ENCODE measurements at regions not wholly inside any gene's neighbourhood (a gene's known extent, or its start where the extent isn't known, plus 50 kb on each side); places are given as distances from the start of the nearest gene placed in this dataset.
A peak's percentile ranks its signal among the peaks of the same experiment; 100 is the strongest.
"Not testable (repeated sequence)": the region's sequence is repeated elsewhere in the genome, so short reads cannot be mapped to it uniquely, and the experiment has no call there.

DNA sequence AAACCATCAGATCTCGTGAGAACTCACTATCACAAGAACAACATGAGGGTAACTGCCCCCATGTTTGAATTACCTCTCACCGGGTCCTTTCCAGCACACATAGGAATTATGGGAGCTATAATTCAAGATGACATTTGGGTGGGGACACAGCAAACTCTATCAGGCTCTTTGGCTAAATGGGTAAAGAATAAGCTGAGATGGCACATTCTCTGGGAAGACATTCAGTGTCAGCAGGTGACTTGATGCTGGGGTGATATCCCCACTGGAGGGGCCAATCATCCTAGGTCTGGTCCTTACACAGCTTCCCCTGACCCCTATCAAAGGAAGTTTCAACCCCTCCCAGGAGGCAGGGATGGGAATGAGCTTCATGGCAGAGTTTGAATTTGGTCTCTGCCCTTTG, 664.0 kb upstream of the EEF2KMT start:
- no peak for DNase-seq (ENCODE audit: low spot score)

DNA sequence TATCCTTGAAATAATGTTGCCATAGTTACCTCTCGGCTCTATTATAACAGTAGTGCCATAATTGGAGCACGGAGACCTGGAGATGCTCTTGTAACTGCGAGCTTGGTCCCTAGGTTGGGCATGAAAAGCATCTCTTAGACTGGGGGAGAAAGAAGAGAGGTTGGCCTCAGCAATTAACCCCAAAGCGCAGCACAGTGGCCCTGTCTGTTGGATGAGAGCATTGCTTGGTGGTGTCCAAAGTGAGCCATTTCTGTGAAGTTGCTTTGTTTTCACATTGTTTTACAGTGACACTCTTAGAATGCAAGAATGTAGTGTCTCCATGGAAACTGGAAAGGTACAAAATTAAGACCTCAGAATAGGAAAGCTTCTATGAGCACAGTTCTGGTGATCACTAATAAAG, 660.7 kb upstream of the EEF2KMT start:
- no peak for DNase-seq (ENCODE audit: low spot score)

DNA sequence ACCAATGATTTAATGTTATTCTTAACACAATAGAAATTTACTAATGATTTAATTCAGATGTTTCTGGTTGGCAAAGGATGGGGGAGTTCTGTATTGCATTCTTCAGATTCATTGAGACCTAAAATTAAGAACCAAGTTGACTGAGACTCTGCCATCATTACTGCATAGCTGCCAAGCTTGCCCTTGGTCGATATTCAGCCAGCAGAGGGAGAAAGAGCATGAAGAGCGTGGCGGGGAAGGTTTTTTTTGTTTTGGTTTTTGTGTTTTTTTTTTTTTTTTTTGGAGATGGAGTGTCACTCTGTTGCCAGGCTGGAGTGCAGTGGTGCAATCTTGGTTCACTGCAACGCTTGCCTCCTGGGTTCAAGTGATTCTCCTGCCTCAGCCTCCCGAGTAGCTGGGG, 659.4 kb upstream of the EEF2KMT start:
- no peak for DNase-seq (ENCODE audit: low spot score)

DNA sequence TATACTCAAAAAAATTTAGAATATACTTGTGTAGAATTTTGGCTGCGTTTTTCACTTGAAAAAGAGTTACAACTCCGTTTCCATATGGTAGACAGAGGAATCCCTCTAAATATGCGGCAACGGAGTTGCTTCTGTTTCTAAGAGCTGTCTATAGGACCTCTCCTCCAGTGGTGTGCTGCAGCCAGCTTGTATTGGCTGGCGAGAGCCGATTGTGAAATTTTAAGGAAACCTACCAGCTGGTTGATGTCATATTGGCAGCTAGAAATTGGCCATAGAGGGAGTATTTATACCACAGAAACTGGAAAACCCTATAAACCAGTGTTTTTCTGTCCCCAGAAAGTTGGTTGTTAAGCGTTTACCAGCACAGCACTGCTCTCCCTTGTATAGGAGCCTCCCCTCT, 655.8 kb upstream of the EEF2KMT start:
- no peak for DNase-seq (ENCODE audit: low spot score)

DNA sequence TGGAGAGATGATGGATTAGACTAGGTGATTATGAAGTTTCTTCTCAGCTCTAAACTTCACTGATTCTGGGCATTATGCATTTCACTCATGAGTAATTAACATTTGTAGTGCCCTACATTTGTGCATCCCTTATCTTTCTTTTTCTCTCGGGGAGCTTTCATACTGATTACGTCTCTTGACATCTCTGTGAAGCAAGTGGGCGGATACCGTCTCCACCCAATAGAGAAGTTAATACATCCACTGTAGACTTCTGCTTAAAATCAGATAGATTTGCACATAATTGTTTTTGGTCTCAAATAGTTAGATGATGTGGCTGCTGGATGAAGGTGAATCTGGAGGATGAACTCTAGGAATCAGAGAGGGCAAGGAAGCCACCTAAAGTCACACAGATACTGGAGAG, 653.6 kb upstream of the EEF2KMT start:
- DNase-seq (ENCODE audit: low spot score): no peak

DNA sequence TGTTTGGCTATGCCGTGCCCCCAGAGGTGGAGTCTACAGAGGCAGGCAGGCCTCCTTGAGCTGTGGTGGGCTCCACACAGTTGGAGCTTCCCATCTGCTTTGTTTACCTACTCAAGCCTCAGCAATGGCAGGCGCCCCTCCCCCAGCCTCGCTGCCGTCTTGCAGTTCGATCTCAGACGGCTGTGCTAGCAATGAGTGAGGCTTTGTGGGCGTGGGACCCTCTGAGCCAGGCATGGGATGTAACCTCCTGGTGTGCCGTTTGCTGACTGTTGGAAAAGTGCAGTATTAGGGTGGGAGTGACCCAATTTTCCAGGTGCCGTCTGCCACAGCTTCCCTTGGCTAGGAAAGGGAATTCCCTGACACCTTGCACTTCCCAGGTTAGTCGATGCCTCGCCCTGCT, 652.8 kb upstream of the EEF2KMT start:
- DNase-seq (ENCODE audit: low spot score): not testable (repeated sequence)

DNA sequence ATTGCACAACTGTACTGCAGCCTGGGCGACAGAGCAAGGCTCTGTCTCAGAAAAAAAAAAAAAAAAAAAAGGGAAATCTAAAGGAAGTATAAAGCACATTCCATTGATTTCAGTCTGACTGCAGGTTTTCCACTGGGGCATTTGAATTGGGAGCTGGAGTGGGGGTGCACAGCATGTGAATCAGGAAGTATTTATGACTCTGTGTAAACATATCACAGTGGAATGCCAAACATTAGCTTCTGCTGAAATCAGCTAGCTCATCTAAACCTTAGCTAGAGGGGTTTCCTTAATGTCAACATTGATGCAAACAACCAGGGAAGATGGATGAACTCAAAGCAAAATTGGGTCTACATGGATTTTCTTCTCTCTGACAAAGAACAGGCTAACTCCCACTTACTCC, 641.0 kb upstream of the EEF2KMT start:
- no peak for DNase-seq (ENCODE audit: low spot score)

DNA sequence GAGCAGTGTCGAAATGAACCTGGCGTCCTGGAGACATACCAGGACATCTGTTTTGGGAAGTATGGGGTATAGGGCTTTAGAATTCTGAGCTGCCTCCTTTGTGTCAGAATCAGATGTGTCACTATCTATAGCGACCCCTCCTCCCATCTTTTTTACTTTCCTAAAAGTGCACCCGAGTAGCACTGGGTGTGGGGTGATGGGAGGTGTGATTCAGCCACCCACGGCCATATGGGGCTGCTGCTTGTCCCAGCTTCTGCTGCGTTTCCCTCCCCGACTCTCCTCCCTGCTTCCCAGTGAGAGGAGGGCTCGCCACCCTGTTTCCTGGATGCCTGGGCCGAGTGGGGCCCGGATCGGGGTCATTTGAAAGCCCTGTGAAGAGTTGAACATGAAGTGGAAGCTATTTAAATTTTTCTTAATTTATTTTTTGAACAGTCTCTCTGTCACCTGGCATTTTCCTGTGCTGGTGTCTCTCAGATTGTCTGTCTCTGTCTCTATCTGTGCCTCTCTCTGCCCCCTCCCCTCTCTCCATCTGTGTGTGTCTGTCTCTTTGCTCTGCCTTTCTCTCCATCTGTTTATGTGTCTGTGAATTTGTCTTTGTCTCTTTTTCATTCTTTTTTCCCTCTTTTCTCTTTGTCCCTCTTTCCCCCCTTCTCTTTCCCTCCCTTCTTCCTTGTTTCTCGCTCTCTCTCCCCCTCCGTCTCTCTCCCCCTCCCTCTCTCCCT, 638.8 kb upstream of the EEF2KMT start:
- DNase-seq (ENCODE audit: low spot score): no peak

DNA sequence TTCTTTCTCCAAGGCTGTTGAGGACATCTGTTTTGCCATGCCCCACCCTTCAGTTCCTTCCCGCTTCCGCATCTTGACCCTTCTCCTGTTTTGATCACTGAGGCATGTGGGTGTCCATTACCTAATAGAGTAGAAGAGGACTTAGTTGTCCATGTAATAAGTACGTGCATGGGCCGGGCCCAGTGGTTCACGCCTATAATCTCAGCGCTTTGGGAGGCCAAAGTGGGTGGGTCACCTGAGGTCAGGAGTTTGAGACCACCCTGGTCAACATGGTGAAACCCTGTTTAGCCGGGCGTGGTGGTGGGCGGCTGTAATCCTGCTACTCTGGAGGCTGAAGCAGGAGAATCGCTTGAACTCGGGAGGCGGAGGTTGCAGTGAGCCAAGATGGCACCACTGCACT, 637.8 kb upstream of the EEF2KMT start:
- no peak for DNase-seq (ENCODE audit: low spot score)

DNA sequence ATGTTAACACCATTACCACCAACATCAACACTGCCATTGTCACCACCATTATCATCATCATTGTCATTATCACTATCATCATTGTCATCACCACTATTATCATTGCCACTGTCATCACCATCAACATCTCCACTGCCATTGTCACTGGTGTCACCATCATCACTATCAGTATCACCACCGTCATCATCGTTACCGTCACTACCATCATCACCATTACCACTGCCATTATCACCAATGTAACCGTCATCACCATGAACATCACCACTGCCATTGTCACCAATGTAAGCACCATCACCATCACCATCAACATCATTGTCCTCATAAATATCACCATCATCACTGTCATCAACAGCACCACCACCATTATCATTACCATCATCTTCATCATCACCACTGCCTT, 633.2 kb upstream of the EEF2KMT start:
- DNase-seq (ENCODE audit: low spot score): no peak

DNA sequence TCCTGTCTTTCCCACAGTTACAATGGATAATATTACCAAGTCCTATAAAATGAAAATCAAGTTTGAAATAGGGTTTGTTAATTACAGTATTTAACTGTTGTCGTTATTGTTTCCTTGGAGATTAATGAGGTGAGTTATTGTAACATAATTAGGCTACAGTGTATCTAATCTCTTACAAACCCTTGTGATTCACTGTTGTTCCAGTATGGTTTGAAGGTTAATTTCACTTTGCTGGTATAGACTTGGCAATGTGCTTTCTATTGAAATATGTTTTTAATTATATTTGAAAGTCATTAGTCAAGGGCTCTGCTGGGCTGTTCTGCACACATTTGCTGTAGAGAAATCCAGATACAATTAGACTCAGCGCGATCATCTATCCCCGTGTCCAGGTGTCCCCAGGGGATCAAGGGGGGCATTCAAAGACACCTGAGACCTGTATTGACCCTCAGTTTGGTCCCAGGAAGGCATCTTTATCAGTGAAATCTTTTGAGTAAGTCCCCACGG, 624.6 kb upstream of the EEF2KMT start:
- DNase-seq (ENCODE audit: low spot score): no peak

DNA sequence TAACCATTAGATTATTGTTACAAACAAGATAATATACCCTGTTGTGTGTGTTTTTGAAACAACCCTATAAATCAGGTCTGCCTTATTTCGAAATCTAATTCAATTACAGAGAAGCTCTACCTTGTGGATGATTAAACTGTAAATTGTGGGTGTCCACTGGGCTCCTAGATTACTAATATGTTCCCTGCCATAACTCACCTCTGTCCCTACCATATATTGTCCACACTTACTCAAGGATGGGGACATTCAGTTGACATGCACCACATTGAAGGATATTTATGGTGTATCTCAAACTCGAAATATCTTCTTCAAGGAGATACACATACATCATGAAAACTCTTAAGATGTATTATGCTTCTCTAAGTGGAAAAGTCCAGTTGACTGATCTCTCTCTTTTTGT, 617.6 kb upstream of the EEF2KMT start:
- no peak for DNase-seq (ENCODE audit: low spot score)

DNA sequence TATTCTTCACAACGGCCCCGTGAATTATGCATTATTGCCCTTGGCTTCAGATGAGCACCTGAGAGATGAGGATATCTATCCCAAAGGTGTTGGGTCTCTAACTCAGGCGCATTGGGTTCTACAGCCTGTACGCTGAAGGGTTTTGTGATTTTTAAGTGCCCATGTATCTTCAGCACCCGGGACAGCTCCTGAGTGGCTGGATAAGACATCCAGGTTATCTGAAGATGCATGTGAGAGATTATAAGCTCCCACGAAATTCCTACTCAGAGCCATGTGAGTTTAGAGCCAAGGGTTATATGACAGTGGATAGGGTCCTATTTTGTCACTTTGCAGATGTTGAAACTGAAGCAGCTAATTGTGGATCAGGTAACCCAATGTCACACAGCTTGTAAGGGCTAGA, 612.3 kb upstream of the EEF2KMT start:
- peak; percentile 64 for DNase-seq (ENCODE audit: low spot score)

DNA sequence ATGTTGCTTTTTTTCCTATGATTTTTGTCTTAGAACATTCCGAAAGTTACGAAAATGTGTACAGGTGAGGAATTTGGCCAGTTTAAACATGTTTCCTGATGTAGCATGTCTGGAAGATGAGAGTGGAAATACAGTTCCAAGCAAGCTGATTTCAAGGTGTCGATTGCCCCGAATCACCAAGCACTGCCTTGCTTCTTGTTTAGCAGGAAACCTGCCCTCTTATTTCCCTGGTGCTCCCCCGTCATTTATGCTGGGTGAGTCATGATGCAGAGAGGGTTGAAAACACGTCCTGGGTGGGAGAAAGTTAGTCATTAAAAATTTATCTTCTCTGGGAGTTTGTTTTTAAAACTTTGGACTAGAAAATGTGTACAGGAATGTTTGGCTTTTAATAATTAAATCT, 608.6 kb upstream of the EEF2KMT start:
- no peak for DNase-seq (ENCODE audit: low spot score)

DNA sequence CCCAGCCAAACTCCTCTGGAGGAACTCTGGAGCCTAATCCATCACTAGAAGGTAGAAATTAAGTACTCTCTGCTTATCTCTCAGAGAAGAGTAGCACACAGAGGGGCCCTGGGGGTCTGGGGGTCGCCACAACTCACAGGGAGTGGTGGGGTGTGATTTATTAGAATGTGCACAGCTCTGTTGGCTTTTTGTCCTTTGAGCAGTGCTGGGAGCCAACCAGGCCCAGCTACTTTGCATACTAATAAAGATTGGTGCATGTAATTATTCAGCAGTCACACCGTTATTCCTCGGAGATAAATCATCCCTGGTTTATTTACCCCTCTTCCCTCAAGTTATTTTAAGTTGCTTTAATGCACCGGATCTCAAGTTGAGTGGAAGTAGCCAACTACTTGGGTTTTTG, 606.7 kb upstream of the EEF2KMT start:
- DNase-seq (ENCODE audit: low spot score): no peak

DNA sequence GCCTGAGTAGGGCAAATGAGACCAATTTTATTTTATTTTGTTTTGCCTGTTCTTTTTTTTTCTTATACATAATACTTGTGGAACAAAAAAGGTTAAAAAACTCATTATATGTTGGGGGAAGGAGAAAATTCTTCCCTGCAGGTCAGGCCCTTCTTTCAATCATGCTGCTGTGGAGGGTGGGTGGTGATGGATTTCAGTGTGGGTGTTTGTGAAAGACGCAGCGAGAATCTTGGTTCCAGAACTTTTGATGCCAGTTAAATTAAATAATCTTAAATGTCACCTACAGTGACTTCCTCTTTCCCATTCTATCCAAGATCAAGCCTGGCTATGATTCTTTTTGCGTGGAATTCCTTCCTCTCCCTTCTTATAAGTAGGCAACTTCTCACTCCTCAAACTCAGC, 595.8 kb upstream of the EEF2KMT start:
- no peak for DNase-seq (ENCODE audit: low spot score)

DNA sequence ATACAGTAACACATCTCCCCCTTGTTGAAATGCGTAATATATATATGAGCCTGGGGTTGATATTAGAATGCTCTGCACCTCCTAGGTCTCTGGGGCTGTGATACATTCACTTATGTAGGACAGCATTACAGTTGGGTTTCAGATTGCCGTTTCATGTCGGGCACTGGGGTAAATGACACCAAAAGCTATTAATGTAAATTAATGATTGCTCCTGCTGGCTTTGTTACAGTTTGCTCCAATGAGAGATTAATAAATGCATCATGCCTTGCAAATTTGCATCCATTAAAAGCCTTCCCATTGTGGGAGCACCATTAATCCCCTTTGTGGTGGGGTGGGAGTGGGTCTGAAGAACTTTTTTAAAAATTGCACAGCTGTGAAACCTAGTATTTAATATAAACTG, 584.4 kb upstream of the EEF2KMT start:
- no peak for DNase-seq (ENCODE audit: low spot score)

DNA sequence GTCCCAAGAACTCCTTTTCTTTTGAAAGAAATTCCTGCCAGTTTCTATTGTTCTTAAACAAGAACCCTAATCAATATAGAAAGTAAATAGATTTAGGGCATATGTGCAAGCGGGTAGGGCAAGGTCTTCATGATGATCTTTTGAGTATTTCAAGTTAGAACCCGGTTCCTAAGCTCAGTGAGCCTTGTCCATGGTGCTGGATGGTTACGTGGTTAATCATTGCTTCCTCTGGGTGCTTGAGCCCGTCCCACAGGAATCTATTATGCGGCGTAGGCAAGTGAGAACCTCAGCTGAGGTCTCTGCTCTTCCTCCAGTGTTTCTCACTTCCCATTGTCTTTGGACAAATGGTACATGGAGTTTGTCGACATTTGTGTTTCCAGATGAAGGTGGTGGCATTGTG, 580.8 kb upstream of the EEF2KMT start:
- DNase-seq (ENCODE audit: low spot score): peak; percentile 53

DNA sequence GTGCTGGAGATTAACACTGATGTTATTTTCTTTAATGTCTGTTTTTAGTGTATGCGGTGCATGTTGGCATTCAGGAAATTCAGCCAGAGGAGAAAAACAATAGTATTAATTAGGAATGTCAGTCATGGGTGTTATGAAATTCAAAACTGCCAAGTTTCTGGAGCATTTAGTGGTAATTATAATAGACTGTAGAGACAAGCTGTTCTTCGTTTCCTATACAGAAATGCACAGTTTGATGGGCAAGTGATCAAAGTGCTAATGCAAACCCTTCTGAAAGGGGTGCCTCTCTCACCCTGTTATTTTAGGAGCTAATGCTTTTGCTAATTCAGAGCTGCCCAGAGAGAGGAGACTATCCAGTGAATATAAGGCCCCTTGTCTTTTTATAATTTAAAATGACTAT, 573.8 kb upstream of the EEF2KMT start:
- no peak for DNase-seq (ENCODE audit: low spot score)

DNA sequence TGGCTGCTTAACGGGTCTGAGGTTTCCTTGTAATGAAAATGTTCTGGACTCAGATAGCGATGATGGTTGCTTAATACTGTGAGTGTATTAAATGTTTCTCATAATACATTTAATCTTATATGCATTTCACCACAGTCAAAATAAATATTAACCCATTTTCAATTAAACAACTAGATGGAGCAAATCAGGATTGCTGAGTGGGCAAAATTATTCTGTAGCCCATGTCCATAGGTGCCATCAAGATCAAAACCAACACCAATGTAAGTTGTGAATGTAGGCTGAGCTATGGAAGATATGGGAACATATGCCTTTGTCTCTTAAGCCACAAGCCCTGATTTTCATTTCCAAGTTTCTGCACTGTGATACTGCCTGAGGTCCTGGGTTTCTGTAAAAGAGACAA, 572.6 kb upstream of the EEF2KMT start:
- DNase-seq (ENCODE audit: low spot score): no peak

DNA sequence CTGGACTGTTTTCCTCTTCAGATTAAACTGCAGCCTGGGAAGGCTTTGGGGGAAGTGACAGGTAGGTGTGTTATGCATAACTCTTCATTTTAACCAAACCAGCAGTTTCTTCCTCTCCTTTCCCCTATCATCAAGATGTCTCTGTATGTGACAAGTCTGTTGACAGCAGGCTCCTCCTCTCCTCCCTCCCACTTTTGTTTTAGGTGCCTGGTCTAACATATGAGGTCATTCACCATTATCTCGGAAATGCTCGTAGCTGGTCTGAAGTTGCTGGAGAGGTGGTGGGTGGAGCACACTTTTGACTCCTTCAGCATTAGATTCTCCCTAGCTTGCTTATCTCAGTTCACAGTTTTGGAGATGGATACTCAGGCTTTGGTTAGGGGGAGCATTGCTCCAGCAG, 571.0 kb upstream of the EEF2KMT start:
- DNase-seq (ENCODE audit: low spot score): no peak

DNA sequence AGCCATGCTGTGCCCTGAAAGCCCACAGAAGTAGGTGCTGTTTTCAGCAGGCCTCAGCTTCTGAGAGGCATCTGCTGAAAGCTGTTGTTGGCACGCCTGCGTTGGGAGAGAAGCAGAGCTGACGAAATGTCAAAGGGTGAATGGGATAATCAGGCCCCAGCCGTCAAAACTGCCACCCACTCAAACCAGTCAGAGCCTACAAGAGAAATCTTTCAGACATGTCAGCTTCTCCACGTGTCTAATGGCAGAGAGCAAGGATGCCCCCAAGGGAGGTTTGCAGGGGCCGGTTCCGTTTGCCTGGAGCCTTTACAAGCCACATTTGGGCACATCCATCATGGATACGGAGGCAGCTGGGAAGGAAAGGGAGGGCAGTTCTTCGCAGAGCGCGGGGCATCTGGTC, 568.2 kb upstream of the EEF2KMT start:
- DNase-seq (ENCODE audit: low spot score): no peak

DNA sequence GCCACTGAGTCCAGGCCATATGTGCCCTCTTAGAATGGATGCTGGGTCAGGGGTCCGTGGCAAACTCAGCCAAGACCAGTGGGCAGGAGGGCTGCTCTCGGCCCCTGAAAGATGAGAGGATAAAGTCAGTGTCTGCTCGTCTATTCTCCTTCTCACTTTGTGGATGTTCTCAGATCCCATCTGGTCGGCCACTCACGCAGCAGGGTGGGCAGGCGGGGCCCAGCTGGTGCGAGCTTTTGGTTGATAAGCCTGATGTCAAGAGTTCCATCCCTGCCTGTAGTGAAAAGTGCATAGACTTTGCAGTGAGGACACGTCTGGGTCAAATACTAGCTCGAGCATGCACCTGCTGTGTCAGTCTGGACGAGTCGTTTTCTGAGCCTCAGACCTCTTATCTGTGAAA, 556.2 kb upstream of the EEF2KMT start:
- DNase-seq (ENCODE audit: low spot score): no peak

DNA sequence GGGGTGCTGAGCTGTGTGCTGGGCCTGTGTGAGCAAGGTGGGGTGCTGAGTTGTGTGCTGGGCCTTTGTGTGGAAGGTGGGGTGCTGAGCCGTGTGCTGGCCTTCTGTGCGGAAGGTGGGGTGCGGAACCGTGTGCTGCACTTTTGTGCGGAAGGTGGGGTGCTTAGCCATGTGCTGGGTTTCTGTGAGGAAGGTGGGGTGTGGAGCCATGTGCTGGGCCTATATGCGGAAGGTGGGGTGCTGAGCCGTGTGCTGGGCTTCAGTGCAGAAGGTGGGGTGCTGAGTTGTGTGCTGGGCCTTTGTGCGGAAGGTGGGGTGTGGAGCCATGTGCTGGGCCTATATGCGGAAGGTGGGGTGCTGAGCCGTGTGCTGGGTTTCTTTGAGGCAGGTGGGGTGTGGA, 555.4 kb upstream of the EEF2KMT start:
- no peak for DNase-seq (ENCODE audit: low spot score)

Data from ecto neural progenitor cell (in vitro differentiated cells).